GM23338 (cell line): ENCODE measurements at regions not wholly inside any gene's neighbourhood (a gene's known extent, or its start where the extent isn't known, plus 50 kb on each side); places are given as distances from the start of the nearest gene placed in this dataset.

Experiments
- ATAC-seq: fragments of 200-7000 bp; cut with Tn5 transposase; 3 replicates; pipeline ENCODE4 v1.9.1; 2020
- DNase-seq: peaks from one replicate; pipeline ENCODE4 v3.0.0-alpha.2; 2015; ENCODE audit warnings: low spot score
- H2AFZ ChIP-seq: fragments of 200-600 bp; sonication (generic); 2 replicates; pipeline ENCODE4 v1.8.0; 2016; ENCODE audit warnings: antibody characterized with exemption, mild to moderate bottlenecking, moderate library complexity
- H3F3A ChIP-seq: fragments of 200-600 bp; sonication (generic); replicated peaks from 2 replicates; pipeline ENCODE4 v1.8.0; 2017; ENCODE audit warnings: antibody characterized with exemption, mixed run types, low read depth
- H3K27ac ChIP-seq: fragments of 200-600 bp; sonication (generic); 2 replicates; pipeline ENCODE4 v1.6.1; 2016; ENCODE audit warnings: low read depth
- H3K27me3 ChIP-seq: fragments of 200-600 bp; sonication (generic); 2 replicates; pipeline ENCODE4 v1.8.0; 2016; ENCODE audit warnings: mild to moderate bottlenecking, mixed run types, moderate library complexity; ENCODE audit not compliant: insufficient read depth
- H3K36me3 ChIP-seq: fragments of 200-600 bp; sonication (generic); 2 replicates; pipeline ENCODE4 v1.8.0; 2016; ENCODE audit warnings: mild to moderate bottlenecking; ENCODE audit not compliant: insufficient read depth
- H3K4me1 ChIP-seq: fragments of 200-600 bp; sonication (generic); 2 replicates; pipeline ENCODE4 v1.8.0; 2016; ENCODE audit warnings: mild to moderate bottlenecking, moderate library complexity; ENCODE audit not compliant: insufficient read depth
- H3K4me2 ChIP-seq: fragments of 200-600 bp; sonication (generic); 2 replicates; pipeline ENCODE4 v1.7.1; 2017; ENCODE audit warnings: mixed run types
- H3K4me3 ChIP-seq: fragments of 200-600 bp; sonication (generic); 2 replicates; pipeline ENCODE4 v1.6.1; 2016; ENCODE audit warnings: mixed run types
- H3K79me2 ChIP-seq: fragments of 200-600 bp; sonication (generic); replicated peaks from 2 replicates; pipeline ENCODE4 v1.8.0; 2017; ENCODE audit warnings: mild to moderate bottlenecking; ENCODE audit not compliant: insufficient read depth
- H3K9me2 ChIP-seq: fragments of 200-600 bp; sonication (generic); 2 replicates; pipeline ENCODE4 v1.8.0; 2017; ENCODE audit not compliant: insufficient read depth
- H4K20me1 ChIP-seq: fragments of 200-600 bp; sonication (generic); replicated peaks from 2 replicates; pipeline ENCODE4 v1.8.0; 2017; ENCODE audit warnings: mild to moderate bottlenecking; ENCODE audit not compliant: insufficient read depth
- H3K27ac Mint-ChIP-seq: 2 replicates; pipeline ENCODE4 v1.8.0; 2020; ENCODE audit warnings: inconsistent platforms, mild to moderate bottlenecking, moderate library complexity, mixed read lengths
- H3K27me3 Mint-ChIP-seq: 3 replicates; pipeline ENCODE4 v1.8.0; 2022; ENCODE audit warnings: low read depth, mild to moderate bottlenecking, moderate library complexity, mixed read lengths, inconsistent platforms; ENCODE audit not compliant: insufficient read depth, poor library complexity
- H3K36me3 Mint-ChIP-seq: 3 replicates; pipeline ENCODE4 v1.8.0; 2021; ENCODE audit warnings: low read depth, mild to moderate bottlenecking, inconsistent platforms, moderate library complexity, mixed read lengths
- H3K4me1 Mint-ChIP-seq: 3 replicates; pipeline ENCODE4 v1.8.0; 2020; ENCODE audit warnings: mild to moderate bottlenecking, inconsistent platforms, mixed read lengths
- H3K4me3 Mint-ChIP-seq: 3 replicates; pipeline ENCODE4 v1.8.0; 2021; ENCODE audit warnings: moderate library complexity, mild to moderate bottlenecking, inconsistent platforms, mixed read lengths
- H3K9me3 Mint-ChIP-seq: 3 replicates; pipeline ENCODE4 v1.8.0; 2020; ENCODE audit warnings: moderate library complexity, mild to moderate bottlenecking, inconsistent platforms, mixed read lengths
- CREB1 ChIP-seq: fragments of 250-450 bp; sonication (Bioruptor Pico); IDR thresholded peaks from 2 replicates; pipeline ENCODE4 v1.5.0; 2020; ENCODE audit warnings: low read depth, mild to moderate bottlenecking, moderate library complexity
- ETS1 ChIP-seq: IDR thresholded peaks from 2 replicates; pipeline ENCODE4 v1.6.1; 2016; ENCODE audit warnings: antibody characterized with exemption
- EZH2 ChIP-seq: fragments of 200-600 bp; sonication (generic); IDR thresholded peaks from one replicate; pipeline ENCODE4 v1.8.0; 2017; ENCODE audit warnings: antibody characterized with exemption, mild to moderate bottlenecking, low read depth; ENCODE audit not compliant: unreplicated experiment
- EZH2phosphoT487 ChIP-seq: fragments of 200-600 bp; sonication (generic); IDR thresholded peaks from one replicate; pipeline ENCODE4 v1.8.1; 2018; ENCODE audit warnings: antibody characterized with exemption; ENCODE audit not compliant: unreplicated experiment
- JUNB ChIP-seq: IDR thresholded peaks from one replicate; pipeline ENCODE4 v1.6.1; 2016; ENCODE audit warnings: antibody characterized with exemption; ENCODE audit not compliant: unreplicated experiment
- NANOG ChIP-seq: IDR thresholded peaks from 2 replicates; pipeline ENCODE4 v1.6.1; 2016; ENCODE audit warnings: antibody characterized with exemption, borderline replicate concordance
- POLR2AphosphoS5 ChIP-seq: IDR thresholded peaks from 2 replicates; pipeline ENCODE4 v1.6.1; 2016; ENCODE audit warnings: antibody characterized with exemption, low read depth
- STAT1 ChIP-seq: IDR thresholded peaks from one replicate; pipeline ENCODE4 v1.6.1; 2016; ENCODE audit warnings: antibody characterized with exemption; ENCODE audit not compliant: unreplicated experiment
- ZNF114 ChIP-seq: fragments of 250-450 bp; sonication (Bioruptor Pico); IDR thresholded peaks from 2 replicates; pipeline ENCODE4 v1.5.0; 2020; ENCODE audit warnings: mild to moderate bottlenecking, moderate library complexity
- ZNF331 ChIP-seq: fragments of 250-450 bp; sonication (Bioruptor Pico); IDR thresholded peaks from 2 replicates; pipeline ENCODE4 v1.5.0; 2020; ENCODE audit warnings: low read depth, mild to moderate bottlenecking, moderate library complexity
- TF ChIP-seq, protein P1 (sequence below), 2 experiments: fragments of 200-600 bp in 1 of 2; sonication (generic) in 1 of 2; conservative IDR thresholded peaks; 2 replicates each; pipeline versions ENCODE4 v1.5.1 to v1.6.1; 2016 to 2017; ENCODE audit warnings: antibody characterized with exemption in 2 of 2, low read depth in 2 of 2, mild to moderate bottlenecking in 2 of 2, moderate library complexity in 1 of 2
- TF ChIP-seq, protein P2 (sequence below): IDR thresholded peaks from one replicate; pipeline ENCODE4 v1.6.1; 2018; ENCODE audit warnings: antibody characterized with exemption; ENCODE audit not compliant: unreplicated experiment
- TF ChIP-seq, protein P3 (sequence below): fragments of 250-450 bp; sonication (Bioruptor Pico); IDR thresholded peaks from 2 replicates; pipeline ENCODE4 v1.5.0; 2020; ENCODE audit warnings: mild to moderate bottlenecking, moderate library complexity

- Histone ChIP-seq H4K20me1 (no peaks in the 10 kb centered on the region), H3F3A (no peaks in the 10 kb centered on the region), H3K4me3 (no peak overlapping the region), H3K27ac (no peak overlapping the region), H3K79me2 (no peaks in the 10 kb centered on the region), H2AFZ (peak overlapping the region; percentile 23; the same call in 1 of the 2 replicates), H3K27me3 (no peaks in the 10 kb centered on the region), H3K9me2 (no peaks in the 10 kb centered on the region), H3K4me2 (no peak overlapping the region), H3K36me3 (no peaks in the 10 kb centered on the region), H3K4me1 (no peaks in the 10 kb centered on the region)
- DNase-seq (no peak), ATAC-seq (no peak)
- Mint-ChIP-seq H3K27ac (no peak overlapping the region), H3K27me3 (peaks cover 2% of the 10 kb centered on the region), H3K4me3 (no peak overlapping the region), H3K4me1 (no peaks in the 10 kb centered on the region), H3K9me3 (no peaks in the 10 kb centered on the region), H3K36me3 (no peaks in the 10 kb centered on the region)
- TF ChIP-seq ETS1 (no peak), STAT1 (no peak), ZNF114 (CRISPR knock-in tag) (no peak), POLR2AphosphoS5 (no peak), EZH2 (no peak), JUNB (no peak), ZNF331 (CRISPR knock-in tag) (no peak), NANOG (no peak), CREB1 (CRISPR knock-in tag) (no peak), EZH2phosphoT487 (no peak)
- TF ChIP-seq, protein P1, sequence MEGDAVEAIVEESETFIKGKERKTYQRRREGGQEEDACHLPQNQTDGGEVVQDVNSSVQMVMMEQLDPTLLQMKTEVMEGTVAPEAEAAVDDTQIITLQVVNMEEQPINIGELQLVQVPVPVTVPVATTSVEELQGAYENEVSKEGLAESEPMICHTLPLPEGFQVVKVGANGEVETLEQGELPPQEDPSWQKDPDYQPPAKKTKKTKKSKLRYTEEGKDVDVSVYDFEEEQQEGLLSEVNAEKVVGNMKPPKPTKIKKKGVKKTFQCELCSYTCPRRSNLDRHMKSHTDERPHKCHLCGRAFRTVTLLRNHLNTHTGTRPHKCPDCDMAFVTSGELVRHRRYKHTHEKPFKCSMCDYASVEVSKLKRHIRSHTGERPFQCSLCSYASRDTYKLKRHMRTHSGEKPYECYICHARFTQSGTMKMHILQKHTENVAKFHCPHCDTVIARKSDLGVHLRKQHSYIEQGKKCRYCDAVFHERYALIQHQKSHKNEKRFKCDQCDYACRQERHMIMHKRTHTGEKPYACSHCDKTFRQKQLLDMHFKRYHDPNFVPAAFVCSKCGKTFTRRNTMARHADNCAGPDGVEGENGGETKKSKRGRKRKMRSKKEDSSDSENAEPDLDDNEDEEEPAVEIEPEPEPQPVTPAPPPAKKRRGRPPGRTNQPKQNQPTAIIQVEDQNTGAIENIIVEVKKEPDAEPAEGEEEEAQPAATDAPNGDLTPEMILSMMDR (conservative IDR thresholded peaks at IDR 0.05; ENCODE audit: low read depth in 2 of 2), result no peak
- TF ChIP-seq, protein P2, sequence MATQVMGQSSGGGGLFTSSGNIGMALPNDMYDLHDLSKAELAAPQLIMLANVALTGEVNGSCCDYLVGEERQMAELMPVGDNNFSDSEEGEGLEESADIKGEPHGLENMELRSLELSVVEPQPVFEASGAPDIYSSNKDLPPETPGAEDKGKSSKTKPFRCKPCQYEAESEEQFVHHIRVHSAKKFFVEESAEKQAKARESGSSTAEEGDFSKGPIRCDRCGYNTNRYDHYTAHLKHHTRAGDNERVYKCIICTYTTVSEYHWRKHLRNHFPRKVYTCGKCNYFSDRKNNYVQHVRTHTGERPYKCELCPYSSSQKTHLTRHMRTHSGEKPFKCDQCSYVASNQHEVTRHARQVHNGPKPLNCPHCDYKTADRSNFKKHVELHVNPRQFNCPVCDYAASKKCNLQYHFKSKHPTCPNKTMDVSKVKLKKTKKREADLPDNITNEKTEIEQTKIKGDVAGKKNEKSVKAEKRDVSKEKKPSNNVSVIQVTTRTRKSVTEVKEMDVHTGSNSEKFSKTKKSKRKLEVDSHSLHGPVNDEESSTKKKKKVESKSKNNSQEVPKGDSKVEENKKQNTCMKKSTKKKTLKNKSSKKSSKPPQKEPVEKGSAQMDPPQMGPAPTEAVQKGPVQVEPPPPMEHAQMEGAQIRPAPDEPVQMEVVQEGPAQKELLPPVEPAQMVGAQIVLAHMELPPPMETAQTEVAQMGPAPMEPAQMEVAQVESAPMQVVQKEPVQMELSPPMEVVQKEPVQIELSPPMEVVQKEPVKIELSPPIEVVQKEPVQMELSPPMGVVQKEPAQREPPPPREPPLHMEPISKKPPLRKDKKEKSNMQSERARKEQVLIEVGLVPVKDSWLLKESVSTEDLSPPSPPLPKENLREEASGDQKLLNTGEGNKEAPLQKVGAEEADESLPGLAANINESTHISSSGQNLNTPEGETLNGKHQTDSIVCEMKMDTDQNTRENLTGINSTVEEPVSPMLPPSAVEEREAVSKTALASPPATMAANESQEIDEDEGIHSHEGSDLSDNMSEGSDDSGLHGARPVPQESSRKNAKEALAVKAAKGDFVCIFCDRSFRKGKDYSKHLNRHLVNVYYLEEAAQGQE, result no peak
- TF ChIP-seq, protein P3, sequence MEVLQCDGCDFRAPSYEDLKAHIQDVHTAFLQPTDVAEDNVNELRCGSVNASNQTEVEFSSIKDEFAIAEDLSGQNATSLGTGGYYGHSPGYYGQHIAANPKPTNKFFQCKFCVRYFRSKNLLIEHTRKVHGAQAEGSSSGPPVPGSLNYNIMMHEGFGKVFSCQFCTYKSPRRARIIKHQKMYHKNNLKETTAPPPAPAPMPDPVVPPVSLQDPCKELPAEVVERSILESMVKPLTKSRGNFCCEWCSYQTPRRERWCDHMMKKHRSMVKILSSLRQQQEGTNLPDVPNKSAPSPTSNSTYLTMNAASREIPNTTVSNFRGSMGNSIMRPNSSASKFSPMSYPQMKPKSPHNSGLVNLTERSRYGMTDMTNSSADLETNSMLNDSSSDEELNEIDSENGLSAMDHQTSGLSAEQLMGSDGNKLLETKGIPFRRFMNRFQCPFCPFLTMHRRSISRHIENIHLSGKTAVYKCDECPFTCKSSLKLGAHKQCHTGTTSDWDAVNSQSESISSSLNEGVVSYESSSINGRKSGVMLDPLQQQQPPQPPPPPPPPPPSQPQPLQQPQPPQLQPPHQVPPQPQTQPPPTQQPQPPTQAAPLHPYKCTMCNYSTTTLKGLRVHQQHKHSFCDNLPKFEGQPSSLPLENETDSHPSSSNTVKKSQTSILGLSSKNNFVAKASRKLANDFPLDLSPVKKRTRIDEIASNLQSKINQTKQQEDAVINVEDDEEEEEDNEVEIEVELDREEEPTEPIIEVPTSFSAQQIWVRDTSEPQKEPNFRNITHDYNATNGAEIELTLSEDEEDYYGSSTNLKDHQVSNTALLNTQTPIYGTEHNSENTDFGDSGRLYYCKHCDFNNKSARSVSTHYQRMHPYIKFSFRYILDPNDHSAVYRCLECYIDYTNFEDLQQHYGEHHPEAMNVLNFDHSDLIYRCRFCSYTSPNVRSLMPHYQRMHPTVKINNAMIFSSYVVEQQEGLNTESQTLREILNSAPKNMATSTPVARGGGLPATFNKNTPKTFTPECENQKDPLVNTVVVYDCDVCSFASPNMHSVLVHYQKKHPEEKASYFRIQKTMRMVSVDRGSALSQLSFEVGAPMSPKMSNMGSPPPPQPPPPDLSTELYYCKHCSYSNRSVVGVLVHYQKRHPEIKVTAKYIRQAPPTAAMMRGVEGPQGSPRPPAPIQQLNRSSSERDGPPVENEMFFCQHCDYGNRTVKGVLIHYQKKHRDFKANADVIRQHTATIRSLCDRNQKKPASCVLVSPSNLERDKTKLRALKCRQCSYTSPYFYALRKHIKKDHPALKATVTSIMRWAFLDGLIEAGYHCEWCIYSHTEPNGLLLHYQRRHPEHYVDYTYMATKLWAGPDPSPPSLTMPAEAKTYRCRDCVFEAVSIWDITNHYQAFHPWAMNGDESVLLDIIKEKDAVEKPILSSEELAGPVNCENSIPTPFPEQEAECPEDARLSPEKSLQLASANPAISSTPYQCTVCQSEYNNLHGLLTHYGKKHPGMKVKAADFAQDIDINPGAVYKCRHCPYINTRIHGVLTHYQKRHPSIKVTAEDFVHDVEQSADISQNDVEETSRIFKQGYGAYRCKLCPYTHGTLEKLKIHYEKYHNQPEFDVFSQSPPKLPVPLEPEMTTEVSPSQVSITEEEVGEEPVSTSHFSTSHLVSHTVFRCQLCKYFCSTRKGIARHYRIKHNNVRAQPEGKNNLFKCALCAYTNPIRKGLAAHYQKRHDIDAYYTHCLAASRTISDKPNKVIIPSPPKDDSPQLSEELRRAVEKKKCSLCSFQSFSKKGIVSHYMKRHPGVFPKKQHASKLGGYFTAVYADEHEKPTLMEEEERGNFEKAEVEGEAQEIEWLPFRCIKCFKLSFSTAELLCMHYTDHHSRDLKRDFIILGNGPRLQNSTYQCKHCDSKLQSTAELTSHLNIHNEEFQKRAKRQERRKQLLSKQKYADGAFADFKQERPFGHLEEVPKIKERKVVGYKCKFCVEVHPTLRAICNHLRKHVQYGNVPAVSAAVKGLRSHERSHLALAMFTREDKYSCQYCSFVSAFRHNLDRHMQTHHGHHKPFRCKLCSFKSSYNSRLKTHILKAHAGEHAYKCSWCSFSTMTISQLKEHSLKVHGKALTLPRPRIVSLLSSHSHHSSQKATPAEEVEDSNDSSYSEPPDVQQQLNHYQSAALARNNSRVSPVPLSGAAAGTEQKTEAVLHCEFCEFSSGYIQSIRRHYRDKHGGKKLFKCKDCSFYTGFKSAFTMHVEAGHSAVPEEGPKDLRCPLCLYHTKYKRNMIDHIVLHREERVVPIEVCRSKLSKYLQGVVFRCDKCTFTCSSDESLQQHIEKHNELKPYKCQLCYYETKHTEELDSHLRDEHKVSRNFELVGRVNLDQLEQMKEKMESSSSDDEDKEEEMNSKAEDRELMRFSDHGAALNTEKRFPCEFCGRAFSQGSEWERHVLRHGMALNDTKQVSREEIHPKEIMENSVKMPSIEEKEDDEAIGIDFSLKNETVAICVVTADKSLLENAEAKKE (CRISPR knock-in tag), result no peak
Observed at GRCh38 chr5:126707080-126707479, 69.9 kb upstream of the LMNB1 start.
